ENCODE measurements at regions not wholly inside any gene's neighbourhood (a gene's known extent, or its start where the extent isn't known, plus 50 kb on each side); places are given as distances from the start of the nearest gene placed in this dataset.
A peak's percentile ranks its signal among the peaks of the same experiment; 100 is the strongest.
"Not testable (repeated sequence)": the region's sequence is repeated elsewhere in the genome, so short reads cannot be mapped to it uniquely, and the experiment has no call there.

DNA sequence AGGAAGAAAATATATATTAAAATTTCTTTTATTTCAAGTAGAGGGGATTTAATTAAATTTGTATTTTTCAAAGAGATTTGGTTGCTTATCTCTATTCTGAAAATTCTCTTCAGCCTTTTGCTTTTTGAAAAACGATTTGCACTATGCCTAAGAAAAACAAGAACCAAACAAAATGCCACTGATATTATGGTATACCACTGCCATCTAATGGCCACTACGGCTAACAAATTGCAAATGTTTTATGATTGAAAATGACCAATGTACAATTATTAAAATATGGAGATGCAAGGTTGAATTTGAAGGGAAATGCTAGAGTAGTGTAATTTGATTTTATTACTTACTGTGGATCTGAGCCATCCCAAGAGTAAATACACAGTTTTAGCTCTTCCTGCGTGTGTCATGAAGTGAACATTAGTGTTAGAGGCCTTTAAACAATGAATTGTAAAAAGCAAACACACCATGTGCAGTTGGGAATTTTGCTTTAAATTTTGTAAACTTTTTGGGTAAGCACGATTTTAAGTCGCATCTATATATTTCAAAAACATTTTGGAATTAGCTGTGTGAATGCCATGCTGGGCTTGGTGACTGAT lies 137.4 kb upstream of the USP25 start:
- DNase-seq = peak; percentile 41 to 59
- TF ChIP-seq POLR2A (IDR thresholded peaks at IDR 0.05; ENCODE audit: low read length) = no peak
- no peak for TF ChIP-seq GATA1 (IDR thresholded peaks at IDR 0.05; ENCODE audit: low read depth, low read length)

- DNase-seq = no peak
- TF ChIP-seq POLR2A (IDR thresholded peaks at IDR 0.05; ENCODE audit: low read length) (no peak), GATA1 (IDR thresholded peaks at IDR 0.05; ENCODE audit: low read depth, low read length) (no peak)
Measured at GRCh38 chr21:15592957-15593356, 136.8 kb upstream of the USP25 start.

GRCh38 chr21:15601390-15601789 lies 128.4 kb upstream of the USP25 start:
- DNase-seq = no peak
- TF ChIP-seq GATA1 (IDR thresholded peaks at IDR 0.05; ENCODE audit: low read depth, low read length) (no peak), POLR2A (IDR thresholded peaks at IDR 0.05; ENCODE audit: low read length) (no peak)

GRCh38 chr21:15604413-15604812 lies 125.4 kb upstream of the USP25 start:
- no peak for DNase-seq
- TF ChIP-seq GATA1 (IDR thresholded peaks at IDR 0.05; ENCODE audit: low read depth, low read length) (no peak), POLR2A (IDR thresholded peaks at IDR 0.05; ENCODE audit: low read length) (no peak)

GRCh38 chr21:15614766-15615165 lies 115.0 kb upstream of the USP25 start:
- DNase-seq = no peak
- TF ChIP-seq POLR2A (IDR thresholded peaks at IDR 0.05; ENCODE audit: low read length) = no peak
- no peak for TF ChIP-seq GATA1 (IDR thresholded peaks at IDR 0.05; ENCODE audit: low read depth, low read length)

- no peak for TF ChIP-seq POLR2A (IDR thresholded peaks at IDR 0.05; ENCODE audit: low read length)
- TF ChIP-seq GATA1 (IDR thresholded peaks at IDR 0.05; ENCODE audit: low read depth, low read length) = no peak
- DNase-seq = no peak
Measured at GRCh38 chr21:15616864-15617574, 112.8 kb upstream of the USP25 start.

- TF ChIP-seq POLR2A (IDR thresholded peaks at IDR 0.05; ENCODE audit: low read length) (no peak), GATA1 (IDR thresholded peaks at IDR 0.05; ENCODE audit: low read depth, low read length) (no peak)
- DNase-seq = no peak
Measured at GRCh38 chr21:15617964-15618363, 111.8 kb upstream of the USP25 start.

- no peak for DNase-seq
- TF ChIP-seq GATA1 (IDR thresholded peaks at IDR 0.05; ENCODE audit: low read depth, low read length) = no peak
- no peak for TF ChIP-seq POLR2A (IDR thresholded peaks at IDR 0.05; ENCODE audit: low read length)
Measured at GRCh38 chr21:15620892-15621291, 108.9 kb upstream of the USP25 start.

GRCh38 chr21:15624646-15625045 lies 105.1 kb upstream of the USP25 start:
- TF ChIP-seq GATA1 (IDR thresholded peaks at IDR 0.05; ENCODE audit: low read depth, low read length) (no peak), POLR2A (IDR thresholded peaks at IDR 0.05; ENCODE audit: low read length) (no peak)
- DNase-seq = no peak

GRCh38 chr21:15625363-15625762 lies 104.4 kb upstream of the USP25 start:
- DNase-seq = no peak
- TF ChIP-seq POLR2A (IDR thresholded peaks at IDR 0.05; ENCODE audit: low read length) (no peak), GATA1 (IDR thresholded peaks at IDR 0.05; ENCODE audit: low read depth, low read length) (no peak)

- no peak for DNase-seq
- no peak for TF ChIP-seq POLR2A (IDR thresholded peaks at IDR 0.05; ENCODE audit: low read length)
- TF ChIP-seq GATA1 (IDR thresholded peaks at IDR 0.05; ENCODE audit: low read depth, low read length) = no peak
Measured at GRCh38 chr21:15626031-15626430, 103.8 kb upstream of the USP25 start.

- no peak for DNase-seq
- TF ChIP-seq GATA1 (IDR thresholded peaks at IDR 0.05; ENCODE audit: low read depth, low read length) = no peak
- no peak for TF ChIP-seq POLR2A (IDR thresholded peaks at IDR 0.05; ENCODE audit: low read length)
Measured at GRCh38 chr21:15627011-15627410, 102.8 kb upstream of the USP25 start.

- TF ChIP-seq POLR2A (IDR thresholded peaks at IDR 0.05; ENCODE audit: low read length) = no peak
- TF ChIP-seq GATA1 (IDR thresholded peaks at IDR 0.05; ENCODE audit: low read depth, low read length) = no peak
- DNase-seq = no peak
Measured at GRCh38 chr21:15627823-15628222, 102.0 kb upstream of the USP25 start.

- no peak for TF ChIP-seq GATA1 (IDR thresholded peaks at IDR 0.05; ENCODE audit: low read depth, low read length)
- TF ChIP-seq POLR2A (IDR thresholded peaks at IDR 0.05; ENCODE audit: low read length) = no peak
- no peak for DNase-seq
Measured at GRCh38 chr21:15631342-15631741, 98.4 kb upstream of the USP25 start.

DNA sequence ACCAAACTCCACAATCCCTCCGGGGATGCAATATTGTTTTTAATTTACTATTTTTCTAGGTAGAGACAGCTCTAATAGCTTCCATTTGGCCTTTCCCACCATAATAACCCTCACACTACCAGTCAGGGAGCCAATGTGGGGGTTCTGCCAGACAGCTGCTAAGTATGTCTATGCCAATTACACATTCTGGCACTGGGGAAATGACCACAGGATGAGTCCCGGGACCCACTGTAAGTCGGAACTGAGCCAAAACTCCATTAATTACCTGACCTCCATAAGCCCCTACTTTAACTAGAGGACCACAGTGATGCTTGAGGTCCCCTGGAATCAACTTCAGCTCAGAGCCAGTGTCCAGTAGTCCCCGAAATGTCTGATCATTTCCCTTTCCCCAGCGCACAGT lies 95.2 kb upstream of the USP25 start:
- DNase-seq = not testable (repeated sequence)

All from erythroblast (primary cell).